ENCODE measurements at regions not wholly inside any gene's neighbourhood (a gene's known extent, or its start where the extent isn't known, plus 50 kb on each side); places are given as distances from the start of the nearest gene placed in this dataset.

- TF ChIP-seq CTCF (conservative IDR thresholded peaks at IDR 0.05 in 1 of 2, IDR thresholded peaks at IDR 0.05 in 1 of 2; ENCODE audit: low read depth in 1 of 2, low read length in 2 of 2) (no peak), EZH2 (IDR thresholded peaks at IDR 0.05; ENCODE audit: low read length, missing control alignments) (no peak)
Observed at GRCh38 chr2:129118296-129118695, 799.6 kb upstream of the HS6ST1 start.
